Stomach smooth muscle (tissue), 2 donors: ENCODE measurements at regions not wholly inside any gene's neighbourhood (a gene's known extent, or its start where the extent isn't known, plus 50 kb on each side); places are given as distances from the start of the nearest gene placed in this dataset.

ENCODE experiments used
- H3K27ac ChIP-seq: one replicate; pipeline ENCODE4 v1.7.0; 2013; ENCODE audit warnings: mild to moderate bottlenecking, low read length, inconsistent platforms
- H3K27me3 ChIP-seq, 2 donors: one replicate each; pipeline ENCODE4 v1.7.0; 2013; ENCODE audit warnings: low read length in 2 of 2; ENCODE audit not compliant: insufficient read depth in 2 of 2, control insufficient read depth in 1 of 2
- H3K36me3 ChIP-seq, 2 donors: one replicate each; pipeline ENCODE4 v1.7.0; 2013; ENCODE audit warnings: low read length in 2 of 2; ENCODE audit not compliant: control insufficient read depth in 2 of 2, insufficient read depth in 2 of 2
- H3K4me1 ChIP-seq: one replicate; pipeline ENCODE4 v1.7.0; 2013; ENCODE audit warnings: low read length; ENCODE audit not compliant: control insufficient read depth, insufficient read depth
- H3K4me3 ChIP-seq, 2 donors: one replicate each; pipeline ENCODE4 v1.7.0; 2013; ENCODE audit warnings: low read length in 2 of 2
- H3K9ac ChIP-seq, 2 donors: one replicate each; pipeline ENCODE4 v1.7.0; 2013; ENCODE audit warnings: low read length in 2 of 2, mild to moderate bottlenecking in 1 of 2
- H3K9me3 ChIP-seq, 2 donors: one replicate each; pipeline ENCODE4 v1.7.0; 2013; ENCODE audit warnings: low read length in 2 of 2; ENCODE audit not compliant: control insufficient read depth in 2 of 2
- donor health status: healthy.
- donor health status: Pancreatic carcinoma.

DNA sequence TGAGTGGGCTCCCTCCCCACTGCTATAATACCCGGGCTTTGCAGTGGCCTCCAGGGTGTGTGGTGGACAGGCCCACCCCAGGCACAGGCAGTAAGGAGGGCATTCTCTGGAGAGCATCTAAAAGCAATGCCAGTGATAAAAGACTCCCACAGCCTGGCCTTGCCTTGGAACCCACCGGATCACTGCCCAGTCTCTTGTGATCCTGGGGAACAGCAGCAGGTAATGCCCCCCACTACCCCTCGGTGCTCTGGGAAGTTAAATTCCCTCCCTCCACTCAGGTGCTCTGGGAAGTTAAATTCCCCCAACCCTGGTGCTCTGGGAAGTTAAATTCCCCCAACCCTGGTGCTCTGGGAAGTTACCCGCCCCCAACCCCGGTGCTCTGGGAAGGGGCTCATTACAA is 565.2 kb downstream of the TCERG1L start:
- Histone ChIP-seq H3K9ac (no peak overlapping the region), H3K27ac (no peak overlapping the region), H3K27me3 (peaks cover 0 to 4% of the 10 kb centered on the region in 2 donors), H3K4me3 (no peak overlapping the region), H3K36me3 (no peaks in the 10 kb centered on the region), H3K9me3 (no peaks in the 10 kb centered on the region), H3K4me1 (no peaks in the 10 kb centered on the region)

GRCh38 chr10:130747356-130747755 is 564.2 kb downstream of the TCERG1L start:
- Histone ChIP-seq H3K9ac (no peak overlapping the region), H3K4me3 (no peak overlapping the region), H3K4me1 (no peaks in the 10 kb centered on the region), H3K27ac (no peak overlapping the region), H3K36me3 (no peaks in the 10 kb centered on the region), H3K9me3 (no peaks in the 10 kb centered on the region), H3K27me3 (peaks cover 0 to 4% of the 10 kb centered on the region in 2 donors)

- H3K9me3 ChIP-seq: no peaks in the 10 kb centered on the region
- no peaks in the 10 kb centered on the region for H3K4me1 ChIP-seq
- H3K27me3 ChIP-seq: peaks cover 0 to 4% of the 10 kb centered on the region in 2 donors
- H3K9ac ChIP-seq: no peak overlapping the region
- no peaks in the 10 kb centered on the region for H3K36me3 ChIP-seq
- H3K27ac ChIP-seq: no peak overlapping the region
- H3K4me3 ChIP-seq: no peak overlapping the region
Measured at GRCh38 chr10:130747946-130748345, 563.6 kb downstream of the TCERG1L start.

DNA sequence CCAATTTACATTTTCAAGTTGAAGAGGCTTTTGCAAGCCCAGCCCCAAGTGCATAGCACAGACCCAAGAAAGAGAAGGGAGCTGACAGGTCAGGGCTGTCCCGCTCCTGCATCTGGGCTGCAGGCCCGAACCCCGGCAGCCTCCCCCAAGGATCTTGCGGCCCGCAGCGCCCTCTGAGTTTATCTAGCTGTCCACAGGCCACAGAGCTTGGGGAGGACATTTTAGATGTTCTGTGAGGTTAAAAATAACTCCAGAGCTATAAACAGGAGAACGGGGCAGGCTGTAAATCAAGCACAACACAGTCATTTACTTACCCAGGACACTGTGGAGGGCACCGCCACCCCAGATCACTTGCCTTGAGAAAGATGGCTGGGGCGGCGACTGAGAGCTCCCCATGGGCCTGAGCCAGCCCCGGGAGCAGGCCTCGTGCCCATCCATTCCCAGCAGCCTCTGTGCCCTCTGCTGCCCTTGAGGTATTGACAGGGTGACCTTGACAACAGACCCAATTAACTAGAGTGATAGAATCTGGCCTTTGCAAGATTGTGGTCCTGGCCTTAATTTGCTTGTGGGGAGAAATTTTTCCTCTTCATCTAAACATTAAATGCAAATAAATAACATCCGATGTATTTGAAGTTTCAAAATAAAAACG is 563.0 kb downstream of the TCERG1L start:
- H3K4me3 ChIP-seq: no peak overlapping the region
- no peak overlapping the region for H3K9ac ChIP-seq
- no peaks in the 10 kb centered on the region for H3K36me3 ChIP-seq
- no peaks in the 10 kb centered on the region for H3K4me1 ChIP-seq
- no peak overlapping the region for H3K27ac ChIP-seq
- no peaks in the 10 kb centered on the region for H3K9me3 ChIP-seq
- peaks cover 0 to 4% of the 10 kb centered on the region in 2 donors for H3K27me3 ChIP-seq

GRCh38 chr10:130749911-130750310 is 561.6 kb downstream of the TCERG1L start:
- Histone ChIP-seq H3K4me1 (no peaks in the 10 kb centered on the region), H3K27me3 (peaks cover 0 to 2% of the 10 kb centered on the region in 2 donors), H3K36me3 (no peaks in the 10 kb centered on the region)

DNA sequence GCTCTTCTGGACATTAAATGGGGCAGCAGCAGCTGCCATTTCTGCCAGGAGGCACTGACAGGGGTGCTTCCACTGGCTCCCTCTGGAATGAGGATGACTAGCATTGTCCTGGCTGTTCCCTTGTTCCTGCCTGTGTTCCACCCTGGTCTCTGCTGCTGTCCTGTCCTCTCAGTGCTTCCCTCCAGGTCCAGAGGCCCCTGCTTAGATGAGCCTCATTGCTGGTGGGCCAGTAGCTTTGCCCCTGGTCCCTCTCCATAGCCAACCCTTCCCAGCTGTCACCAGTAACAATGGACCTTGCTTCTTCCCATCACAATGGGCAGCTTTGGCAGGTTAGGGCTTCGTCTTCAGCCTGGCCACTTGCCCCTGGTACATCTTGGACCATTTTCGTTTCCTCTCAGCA is 561.1 kb downstream of the TCERG1L start:
- Histone ChIP-seq H3K27me3 (peaks cover 0 to 2% of the 10 kb centered on the region in 2 donors), H3K36me3 (no peaks in the 10 kb centered on the region), H3K27ac (no peak overlapping the region), H3K4me1 (no peaks in the 10 kb centered on the region), H3K4me3 (no peak overlapping the region), H3K9me3 (no peaks in the 10 kb centered on the region), H3K9ac (no peak overlapping the region)

More at GRCh38 chr10:130749911-130750310, 561.6 kb downstream of the TCERG1L start:
- Histone ChIP-seq H3K27ac (no peak overlapping the region), H3K9me3 (no peaks in the 10 kb centered on the region), H3K9ac (no peak overlapping the region), H3K4me3 (no peak overlapping the region)

GRCh38 chr10:130751106-130751840 is 560.2 kb downstream of the TCERG1L start:
- H3K27me3 ChIP-seq: peaks cover 0 to 2% of the 10 kb centered on the region in 2 donors
- H3K27ac ChIP-seq: no peak overlapping the region
- H3K4me1 ChIP-seq: no peaks in the 10 kb centered on the region
- H3K36me3 ChIP-seq: no peaks in the 10 kb centered on the region
- no peak overlapping the region for H3K9ac ChIP-seq
- H3K4me3 ChIP-seq: no peak overlapping the region
- no peaks in the 10 kb centered on the region for H3K9me3 ChIP-seq

DNA sequence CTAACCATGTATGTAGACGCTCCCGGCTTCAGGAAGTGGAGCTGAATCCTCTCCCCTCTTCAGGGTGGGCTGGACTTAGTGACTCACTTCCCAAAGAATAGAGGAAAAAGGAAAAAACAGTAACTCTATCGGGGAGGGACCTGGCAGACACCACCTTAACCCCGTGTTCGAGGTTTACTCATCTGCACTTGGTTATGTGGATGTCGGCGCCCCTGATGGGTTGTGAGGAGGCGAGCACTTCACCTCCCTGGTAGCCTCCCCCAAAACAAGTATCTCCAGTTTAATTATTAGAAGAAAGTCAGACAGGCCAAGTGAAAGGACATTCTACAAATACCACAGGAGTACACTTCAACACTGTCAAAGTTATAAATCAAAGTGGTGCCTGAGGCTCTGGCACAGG is 559.7 kb downstream of the TCERG1L start:
- no peaks in the 10 kb centered on the region for H3K4me1 ChIP-seq
- no peaks in the 10 kb centered on the region for H3K9me3 ChIP-seq
- H3K9ac ChIP-seq: no peak overlapping the region
- no peaks in the 10 kb centered on the region for H3K36me3 ChIP-seq
- no peak overlapping the region for H3K4me3 ChIP-seq
- H3K27ac ChIP-seq: no peak overlapping the region
- peaks cover 0 to 2% of the 10 kb centered on the region in 2 donors for H3K27me3 ChIP-seq

DNA sequence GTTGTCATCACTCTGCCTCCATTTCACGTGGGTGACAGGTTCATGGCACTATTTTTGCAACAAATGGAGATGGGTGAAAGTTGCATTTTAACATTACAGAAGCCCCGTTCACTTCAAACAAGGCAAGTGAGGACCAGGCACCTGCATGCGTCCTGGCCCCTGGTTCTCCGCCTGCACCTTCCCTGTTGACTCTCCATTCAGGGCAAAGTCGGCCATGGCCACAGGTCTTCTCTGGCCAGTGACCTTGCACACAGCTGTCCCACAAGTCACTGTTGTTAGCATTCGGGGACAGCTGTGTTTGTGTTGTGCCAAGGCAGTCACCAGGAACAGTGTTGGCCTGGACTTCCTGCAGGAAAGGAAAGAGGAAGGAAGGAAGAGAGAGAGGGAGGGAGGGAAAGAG is 554.9 kb downstream of the TCERG1L start:
- Histone ChIP-seq H3K27ac (no peak overlapping the region), H3K9ac (no peak overlapping the region), H3K27me3 (no peaks in the 10 kb centered on the region), H3K4me1 (no peaks in the 10 kb centered on the region), H3K4me3 (no peak overlapping the region), H3K36me3 (no peaks in the 10 kb centered on the region), H3K9me3 (no peaks in the 10 kb centered on the region)

DNA sequence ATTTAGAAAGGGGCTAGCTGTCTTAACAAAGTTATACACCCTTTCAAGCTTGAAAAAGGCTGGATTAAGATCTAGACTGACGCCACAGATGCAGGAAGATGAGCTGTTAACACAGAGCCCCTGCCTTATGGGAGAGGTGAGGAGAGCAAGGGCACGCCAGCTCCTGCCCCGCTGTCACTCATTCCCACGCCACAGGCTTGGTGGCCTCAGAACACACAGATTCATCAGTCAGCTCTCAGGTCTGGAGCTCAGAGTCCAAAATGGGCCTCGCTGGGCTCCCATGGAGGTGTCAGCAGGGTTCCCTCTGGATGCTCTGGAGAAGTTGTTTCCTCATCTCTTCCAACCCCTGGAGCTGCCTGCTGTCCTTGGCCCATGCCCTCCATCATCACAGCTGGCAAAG is 554.2 kb downstream of the TCERG1L start:
- Histone ChIP-seq H3K27me3 (no peaks in the 10 kb centered on the region), H3K4me1 (no peaks in the 10 kb centered on the region), H3K27ac (no peak overlapping the region), H3K36me3 (no peaks in the 10 kb centered on the region), H3K9ac (no peak overlapping the region), H3K4me3 (no peak overlapping the region), H3K9me3 (no peaks in the 10 kb centered on the region)
